Lung (tissue), 11 donors: ENCODE measurements at regions not wholly inside any gene's neighbourhood (a gene's known extent, or its start where the extent isn't known, plus 50 kb on each side); places are given as distances from the start of the nearest gene placed in this dataset.

ENCODE experiments used
- ATAC-seq: fragments of 200-7000 bp; cut with Tn5 transposase; one replicate; pipeline ENCODE4 v1.9.1; 2020; ENCODE audit warnings: moderate number of reproducible peaks; ENCODE audit not compliant: insufficient read depth, low FRiP score
- DNase-seq, 3 donors: peaks; one replicate each; pipeline ENCODE4 v3.0.0-alpha.2; 2013 to 2017
- H3K27ac ChIP-seq, 2 donors: one replicate each; pipeline ENCODE4 v1.5.1; 2013; ENCODE audit warnings: mild to moderate bottlenecking in 2 of 2, moderate library complexity in 2 of 2, control low read depth in 1 of 2, inconsistent platforms in 1 of 2, low read depth in 1 of 2, low read length in 1 of 2
- H3K27me3 ChIP-seq, 3 donors: one replicate each; pipeline ENCODE4 v1.5.1; 2013; ENCODE audit warnings: low read length in 2 of 3; ENCODE audit not compliant: control insufficient read depth in 3 of 3, insufficient read depth in 3 of 3
- H3K36me3 ChIP-seq, 4 donors: one replicate each; pipeline ENCODE4 v1.5.1; 2013; ENCODE audit warnings: low read length in 4 of 4, mild to moderate bottlenecking in 1 of 4, moderate library complexity in 1 of 4; ENCODE audit not compliant: control insufficient read depth in 4 of 4, insufficient read depth in 4 of 4
- H3K4me1 ChIP-seq, 5 donors: one replicate each; pipeline ENCODE4 v1.5.1; 2013; ENCODE audit warnings: low read length in 5 of 5, mild to moderate bottlenecking in 2 of 5, moderate library complexity in 1 of 5; ENCODE audit not compliant: control insufficient read depth in 5 of 5, insufficient read depth in 5 of 5
- H3K4me3 ChIP-seq: one replicate; pipeline ENCODE4 v1.5.1; 2013; ENCODE audit warnings: mild to moderate bottlenecking, control low read depth, moderate library complexity
- H3K9ac ChIP-seq, 2 donors: one replicate each; pipeline ENCODE4 v1.5.1; 2013; ENCODE audit warnings: low read length in 2 of 2, control low read depth in 1 of 2; ENCODE audit not compliant: insufficient read depth in 1 of 2
- H3K9me3 ChIP-seq, 4 donors: one replicate each; pipeline ENCODE4 v1.5.1; 2013; ENCODE audit warnings: low read length in 3 of 4, mild to moderate bottlenecking in 1 of 4, moderate library complexity in 1 of 4; ENCODE audit not compliant: control insufficient read depth in 4 of 4, insufficient read depth in 3 of 4
- WGBS, 2 donors: extraction: QIAGEN DNeasy Blood & Tissue Kit; methylation state at CpG; one replicate each; pipeline ENCODE4 v1.1.7; 2013; 5-methylcytosine and 5-hydroxymethylcytosine counted together
- TF ChIP-seq, protein P1 (sequence below): IDR thresholded peaks from 2 replicates; pipeline ENCODE4 v1.5.1; 2012; ENCODE audit warnings: mild to moderate bottlenecking; ENCODE audit errors: control extremely low read depth, extremely low read depth
- donor health status: control.
- donor health status: control.
- donor health status: Bipolar disorder and iron deficiency.
- donor health status: healthy.
- donor health status: DM: yes; HTN: yes; CAD: no.

DNA sequence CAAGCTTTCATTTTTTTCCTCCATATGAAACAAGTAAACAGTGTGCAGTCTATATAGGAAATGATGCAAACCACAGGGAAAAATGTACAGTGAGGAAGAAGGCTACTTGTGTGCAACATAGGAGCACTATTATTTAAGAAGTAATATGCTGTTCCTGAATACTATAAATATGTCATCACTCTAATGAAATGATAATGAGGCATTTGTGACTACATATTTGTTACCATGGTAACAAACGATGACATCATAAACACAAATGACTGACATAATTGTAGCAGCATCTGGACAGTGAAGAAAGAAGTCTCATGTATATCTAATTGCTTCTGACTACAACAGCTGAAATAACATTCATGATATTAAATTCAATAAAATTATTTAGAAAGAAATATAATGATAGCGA, 164.8 kb downstream of the C7orf25 start:
- H3K4me3 ChIP-seq, result no peak overlapping the region
- H3K27me3 ChIP-seq, result no peaks in the 10 kb centered on the region
- 87 to 90% methylated on average over 2 of the region's 2 CpGs for WGBS, 2 donors
- H3K9ac ChIP-seq, result no peak overlapping the region
- DNase-seq (peak in 2 of 3 donors; percentile 39 to 60), ATAC-seq (no peak)
- peaks cover 0 to 4% (median 0%) of the 10 kb centered on the region in 4 donors for H3K9me3 ChIP-seq
- no peak overlapping the region for H3K27ac ChIP-seq
- H3K36me3 ChIP-seq, result no peaks in the 10 kb centered on the region
- H3K4me1 ChIP-seq, result no peaks in the 10 kb centered on the region
- TF ChIP-seq, protein P1, sequence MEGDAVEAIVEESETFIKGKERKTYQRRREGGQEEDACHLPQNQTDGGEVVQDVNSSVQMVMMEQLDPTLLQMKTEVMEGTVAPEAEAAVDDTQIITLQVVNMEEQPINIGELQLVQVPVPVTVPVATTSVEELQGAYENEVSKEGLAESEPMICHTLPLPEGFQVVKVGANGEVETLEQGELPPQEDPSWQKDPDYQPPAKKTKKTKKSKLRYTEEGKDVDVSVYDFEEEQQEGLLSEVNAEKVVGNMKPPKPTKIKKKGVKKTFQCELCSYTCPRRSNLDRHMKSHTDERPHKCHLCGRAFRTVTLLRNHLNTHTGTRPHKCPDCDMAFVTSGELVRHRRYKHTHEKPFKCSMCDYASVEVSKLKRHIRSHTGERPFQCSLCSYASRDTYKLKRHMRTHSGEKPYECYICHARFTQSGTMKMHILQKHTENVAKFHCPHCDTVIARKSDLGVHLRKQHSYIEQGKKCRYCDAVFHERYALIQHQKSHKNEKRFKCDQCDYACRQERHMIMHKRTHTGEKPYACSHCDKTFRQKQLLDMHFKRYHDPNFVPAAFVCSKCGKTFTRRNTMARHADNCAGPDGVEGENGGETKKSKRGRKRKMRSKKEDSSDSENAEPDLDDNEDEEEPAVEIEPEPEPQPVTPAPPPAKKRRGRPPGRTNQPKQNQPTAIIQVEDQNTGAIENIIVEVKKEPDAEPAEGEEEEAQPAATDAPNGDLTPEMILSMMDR, result no peak

GRCh38 chr7:42746214-42746613, 165.7 kb downstream of the C7orf25 start:
- Histone ChIP-seq H3K9me3 (peaks cover 0 to 4% (median 0%) of the 10 kb centered on the region in 4 donors), H3K27me3 (no peaks in the 10 kb centered on the region), H3K4me3 (no peak overlapping the region), H3K36me3 (no peaks in the 10 kb centered on the region), H3K4me1 (no peaks in the 10 kb centered on the region), H3K27ac (no peak overlapping the region), H3K9ac (no peak overlapping the region)
- DNase-seq (no peak), ATAC-seq (no peak)
- TF ChIP-seq, protein P1, result no peak
- 46 to 72% methylated on average over 2 of the region's 2 CpGs for WGBS, 2 donors

- H3K9me3 ChIP-seq, result peaks cover 0 to 4% (median 0%) of the 10 kb centered on the region in 4 donors
- TF ChIP-seq, protein P1, result no peak
- ATAC-seq (no peak), DNase-seq (no peak)
- H3K9ac ChIP-seq, result no peak overlapping the region
- H3K27me3 ChIP-seq, result no peaks in the 10 kb centered on the region
- no peak overlapping the region for H3K27ac ChIP-seq
- H3K36me3 ChIP-seq, result no peaks in the 10 kb centered on the region
- H3K4me3 ChIP-seq, result no peak overlapping the region
- 42 to 50% methylated on average over 3 of the region's 3 CpGs for WGBS, 2 donors
- no peaks in the 10 kb centered on the region for H3K4me1 ChIP-seq
Measured at GRCh38 chr7:42745357-42746059, 166.4 kb downstream of the C7orf25 start.

DNA sequence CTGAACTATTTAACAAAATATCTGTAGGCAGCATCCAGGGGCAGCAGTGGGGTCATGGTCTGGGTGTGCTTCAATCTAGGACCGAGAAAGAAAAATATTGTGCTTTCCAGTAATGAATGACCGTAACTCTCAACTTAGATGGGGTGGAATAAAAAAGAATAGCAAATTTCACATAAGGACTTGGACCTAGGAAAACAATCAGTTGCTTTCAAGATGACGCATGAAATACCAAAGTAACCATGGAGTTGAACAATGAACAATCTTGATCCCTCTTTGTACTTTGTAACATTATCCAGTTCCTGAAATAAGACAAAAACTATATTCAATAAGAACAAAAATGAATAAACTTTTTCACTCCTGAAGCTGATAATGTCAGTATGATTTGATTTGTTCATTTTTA, 167.1 kb downstream of the C7orf25 start:
- Histone ChIP-seq H3K4me3 (no peak overlapping the region), H3K4me1 (no peaks in the 10 kb centered on the region), H3K27ac (no peak overlapping the region), H3K36me3 (no peaks in the 10 kb centered on the region), H3K9me3 (peaks cover 0 to 4% (median 0%) of the 10 kb centered on the region in 4 donors), H3K27me3 (no peaks in the 10 kb centered on the region), H3K9ac (no peak overlapping the region)
- TF ChIP-seq, protein P1, result no peak
- 86 to 93% methylated on average over 3 of the region's 3 CpGs for WGBS, 2 donors
- ATAC-seq (no peak), DNase-seq (no peak)
